H1 (cell line): ENCODE measurements at regions not wholly inside any gene's neighbourhood (a gene's known extent, or its start where the extent isn't known, plus 50 kb on each side); places are given as distances from the start of the nearest gene placed in this dataset.

ENCODE experiments used
- CTCF ChIA-PET: fragments of 300-600 bp; sonication (Branson Sonifier 250); formaldehyde crosslinking; loops from one replicate; lab custom pipeline; 2021; ENCODE audit not compliant: partially characterized antibody; lab: Charles Lee
- POLR2A ChIA-PET: fragments of 300-600 bp; sonication (Branson Sonifier 250); formaldehyde crosslinking; loops from one replicate; lab custom pipeline; 2021; ENCODE audit warnings: inconsistent platforms; ENCODE audit not compliant: partially characterized antibody; lab: Charles Lee
- DNase-seq, 2 experiments: peaks; one replicate each; pipeline versions ENCODE4 v3.0.0 to v3.0.0-alpha.2; 2010 to 2022; ENCODE audit warnings: low spot score in 2 of 2, low read depth in 1 of 2, mixed read lengths in 1 of 2
- FAIRE-seq: peaks from 2 replicates; lab custom pipeline; 2011; peaks lifted over from hg19 to GRCh38; lab: Jason Lieb, UNC
- H2AFZ ChIP-seq: 2 replicates; pipeline ENCODE4 v1.8.1; 2012; ENCODE audit warnings: low read length, inconsistent platforms
- H2AK5ac ChIP-seq: 2 replicates; pipeline ENCODE4 v1.6.1; 2013; ENCODE audit warnings: low read depth, low read length
- H2BK120ac ChIP-seq: replicated peaks from 2 replicates; pipeline ENCODE3; 2013; ENCODE audit warnings: low read depth, low read length, inconsistent platforms
- H2BK12ac ChIP-seq: 2 replicates; pipeline ENCODE4 v1.6.1; 2013; ENCODE audit warnings: low read depth, low read length
- H2BK15ac ChIP-seq: 2 replicates; pipeline ENCODE4 v1.6.1; 2013; ENCODE audit warnings: low read length
- H2BK20ac ChIP-seq: 2 replicates; pipeline ENCODE4 v1.6.1; 2013; ENCODE audit warnings: low read length
- H2BK5ac ChIP-seq: 2 replicates; pipeline ENCODE4 v1.6.1; 2013; ENCODE audit warnings: low read depth, low read length
- H3K14ac ChIP-seq: 2 replicates; pipeline ENCODE4 v1.6.1; 2013; ENCODE audit warnings: inconsistent platforms; ENCODE audit not compliant: insufficient read length
- H3K18ac ChIP-seq: 2 replicates; pipeline ENCODE4 v1.6.1; 2013; ENCODE audit warnings: low read length; ENCODE audit errors: extremely low read depth
- H3K23ac ChIP-seq: 2 replicates; pipeline ENCODE4 v1.6.1; 2013; ENCODE audit warnings: inconsistent platforms; ENCODE audit not compliant: insufficient read length
- H3K23me2 ChIP-seq: 2 replicates; pipeline ENCODE4 v1.6.1; 2013; ENCODE audit warnings: low read depth, low read length
- H3K27ac ChIP-seq: 2 replicates; pipeline ENCODE4 v1.6.1; 2011; ENCODE audit warnings: low read depth, low read length, inconsistent platforms
- H3K27me3 ChIP-seq, 4 experiments: replicated peaks in 1 of 4; 1 replicate in 1 of 4; 2 replicates in 3 of 4; pipeline versions ENCODE4 v1.6.1 to v1.8.1; 2011 to 2013; ENCODE audit warnings: low read length in 3 of 4, mild to moderate bottlenecking in 3 of 4, inconsistent platforms in 2 of 4, mixed read lengths in 2 of 4, moderate library complexity in 1 of 4; ENCODE audit not compliant: control insufficient read depth in 3 of 4, insufficient read depth in 3 of 4; ENCODE audit errors: extremely low read depth in 1 of 4
- H3K36me3 ChIP-seq, 4 experiments: 2 replicates each; pipeline versions ENCODE4 v1.6.1 to v1.8.1; 2011 to 2013; ENCODE audit warnings: mild to moderate bottlenecking in 4 of 4, low read length in 3 of 4, moderate library complexity in 2 of 4, control low read depth in 1 of 4, inconsistent platforms in 1 of 4; ENCODE audit not compliant: insufficient read depth in 4 of 4, control insufficient read depth in 2 of 4
- H3K4ac ChIP-seq: replicated peaks from 2 replicates; pipeline ENCODE3; 2013; ENCODE audit warnings: low read length, low read depth, mixed read lengths, inconsistent platforms; ENCODE audit not compliant: insufficient read length
- H3K4me1 ChIP-seq, 4 experiments: replicated peaks in 1 of 4; 1 replicate in 1 of 4; 2 replicates in 3 of 4; pipeline versions ENCODE4 v1.6.1 to v1.8.1; 2011 to 2013; ENCODE audit warnings: low read length in 3 of 4, inconsistent platforms in 2 of 4, mixed read lengths in 1 of 4; ENCODE audit not compliant: insufficient read depth in 4 of 4, control insufficient read depth in 3 of 4
- H3K4me2 ChIP-seq, 2 experiments: 2 replicates each; pipeline versions ENCODE4 v1.6.1 to v1.8.1; 2011 to 2013; ENCODE audit warnings: low read depth in 2 of 2, low read length in 2 of 2, control low read depth in 1 of 2, inconsistent platforms in 1 of 2, mild to moderate bottlenecking in 1 of 2; ENCODE audit not compliant: insufficient read depth in 1 of 2
- H3K4me3 ChIP-seq, 4 experiments: fragments of 200-600, 300-600 bp in 1 of 4; sonication (generic), shearing (Covaris generic), sonication (Bioruptor Twin) in 1 of 4; 2 replicates each; pipeline versions ENCODE4 v1.5.1 to v1.8.1; 2011 to 2016; ENCODE audit warnings: low read length in 4 of 4, low read depth in 3 of 4, control low read depth in 2 of 4, inconsistent platforms in 2 of 4, mild to moderate bottlenecking in 2 of 4, mixed read lengths in 1 of 4, moderate library complexity in 1 of 4; ENCODE audit not compliant: insufficient read depth in 2 of 4; ENCODE audit errors: extremely low read depth in 1 of 4
- H3K56ac ChIP-seq: replicated peaks from 2 replicates; pipeline ENCODE3; 2013; ENCODE audit warnings: low read depth, mild to moderate bottlenecking, mixed read lengths, low read length, inconsistent platforms; ENCODE audit not compliant: insufficient read length
- H3K79me1 ChIP-seq: 2 replicates; pipeline ENCODE4 v1.6.1; 2013; ENCODE audit warnings: low read depth, low read length, control low read depth
- H3K79me2 ChIP-seq, 2 experiments: 2 replicates each; pipeline versions ENCODE4 v1.6.1 to v1.8.1; 2012 to 2013; ENCODE audit warnings: low read length in 2 of 2, mild to moderate bottlenecking in 2 of 2, inconsistent platforms in 1 of 2; ENCODE audit not compliant: insufficient read depth in 2 of 2, control insufficient read depth in 1 of 2
- H3K9ac ChIP-seq, 4 experiments: replicated peaks in 1 of 4; 1 replicate in 1 of 4; 2 replicates in 3 of 4; pipeline versions ENCODE4 v1.6.1 to v1.8.1; 2011 to 2013; ENCODE audit warnings: low read depth in 3 of 4, low read length in 3 of 4, control low read depth in 2 of 4, mild to moderate bottlenecking in 2 of 4, moderate library complexity in 2 of 4, inconsistent platforms in 1 of 4; ENCODE audit errors: extremely low read depth in 1 of 4
- H3K9me3 ChIP-seq, 2 experiments: 2 replicates each; pipeline versions ENCODE4 v1.6.1 to v1.8.1; 2012 to 2013; ENCODE audit warnings: mild to moderate bottlenecking in 2 of 2, moderate library complexity in 2 of 2, control low read depth in 1 of 2, inconsistent platforms in 1 of 2, low read depth in 1 of 2, low read length in 1 of 2, mixed read lengths in 1 of 2; ENCODE audit not compliant: insufficient read depth in 2 of 2
- H4K20me1 ChIP-seq, 2 experiments: replicated peaks in 1 of 2; 2 replicates each; pipeline versions ENCODE3 to v1.8.1; 2011 to 2013; ENCODE audit warnings: inconsistent platforms in 2 of 2, low read length in 2 of 2, mild to moderate bottlenecking in 1 of 2; ENCODE audit not compliant: insufficient read depth in 2 of 2, control insufficient read depth in 1 of 2
- H4K5ac ChIP-seq: 2 replicates; pipeline ENCODE4 v1.6.1; 2013; ENCODE audit warnings: low read length, low read depth, mixed read lengths, inconsistent platforms; ENCODE audit not compliant: insufficient read length
- H4K8ac ChIP-seq: 2 replicates; pipeline ENCODE4 v1.8.0; 2013; ENCODE audit warnings: mild to moderate bottlenecking, moderate library complexity, low read length, inconsistent platforms; ENCODE audit not compliant: insufficient read depth; ENCODE audit errors: extremely low read depth
- H4K91ac ChIP-seq: replicated peaks from 2 replicates; pipeline ENCODE3; 2013; ENCODE audit warnings: low read length, mixed read lengths, inconsistent platforms; ENCODE audit not compliant: insufficient read length
- GTF2F1 ChIP-seq: IDR thresholded peaks from 2 replicates; pipeline ENCODE4 v1.6.1; 2012; ENCODE audit warnings: low read depth, low read length, improper control_type of control experiment, borderline replicate concordance
- WGBS, 2 experiments: shearing (Covaris generic) in 1 of 2; methylation state at CpG; one replicate each; pipeline versions ENCODE4 v1.1.6 to v1.1.7; 2013 to 2015; ENCODE audit warnings: low lambda C conversion rate in 2 of 2, mixed read lengths in 2 of 2, inconsistent platforms in 1 of 2, low coverage in 1 of 2, missing lambda C conversion rate in 1 of 2; ENCODE audit not compliant: insufficient replicate concordance in 2 of 2, insufficient coverage in 1 of 2, insufficient read length in 1 of 2; ENCODE audit errors: extremely low coverage in 1 of 2, missing lambda C conversion rate in 1 of 2; 5-methylcytosine and 5-hydroxymethylcytosine counted together

DNA sequence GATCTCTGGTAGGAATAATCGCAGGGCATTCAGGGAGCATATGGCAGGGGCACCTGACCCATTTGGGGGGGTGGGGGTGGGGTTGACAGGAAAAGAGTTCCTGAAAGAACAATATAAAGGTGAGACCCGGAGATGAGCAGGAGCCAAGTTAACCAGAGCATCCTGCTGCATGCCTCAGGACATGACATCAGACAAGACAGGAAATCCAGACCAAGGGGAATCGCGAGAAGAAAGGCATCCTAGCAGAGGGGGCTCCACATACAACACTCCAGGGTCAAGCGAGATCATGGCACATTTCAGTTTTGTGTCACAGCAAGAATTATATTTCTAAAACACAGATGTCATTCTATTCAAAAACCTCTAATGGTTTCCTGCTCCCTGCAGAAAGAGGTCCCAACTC, 393.1 kb downstream of the COG6 start:
- H3K4ac ChIP-seq, result no peak overlapping the region
- H3K23me2 ChIP-seq, result no peaks in the 10 kb centered on the region
- H4K5ac ChIP-seq, result no peak overlapping the region
- no peak overlapping the region for H3K23ac ChIP-seq
- no peak overlapping the region for H3K27ac ChIP-seq
- no peaks in the 10 kb centered on the region for H4K20me1 ChIP-seq
- H2BK20ac ChIP-seq, result no peak overlapping the region
- no peak overlapping the region for H3K9ac ChIP-seq
- H3K14ac ChIP-seq, result no peak overlapping the region
- no peak overlapping the region for H3K4me3 ChIP-seq
- H2BK12ac ChIP-seq, result no peak overlapping the region
- no peaks in the 10 kb centered on the region for H3K27me3 ChIP-seq
- FAIRE-seq (no peak), DNase-seq (no peak)
- no peak overlapping the region for H4K8ac ChIP-seq
- no peak overlapping the region for H4K91ac ChIP-seq
- no peaks in the 10 kb centered on the region for H3K9me3 ChIP-seq
- H2AK5ac ChIP-seq, result no peak overlapping the region
- CTCF ChIA-PET, result no interaction called here
- no peak overlapping the region for H2BK120ac ChIP-seq
- H3K18ac ChIP-seq, result no peak overlapping the region
- 90% methylated on average over 4 of the region's 5 CpGs; no CpG with 5 or more reads in 1 of the 2 experiments for WGBS, 2 experiments
- H3K4me2 ChIP-seq, result no peak overlapping the region
- H2BK15ac ChIP-seq, result no peak overlapping the region
- H3K79me2 ChIP-seq, result no peaks in the 10 kb centered on the region
- H2BK5ac ChIP-seq, result no peak overlapping the region
- H3K36me3 ChIP-seq, result no peaks in the 10 kb centered on the region
- H3K4me1 ChIP-seq, result no peaks in the 10 kb centered on the region
- H3K56ac ChIP-seq, result no peak overlapping the region
- no peak for TF ChIP-seq GTF2F1
- H3K79me1 ChIP-seq, result no peaks in the 10 kb centered on the region
- H2AFZ ChIP-seq, result no peak overlapping the region
- POLR2A ChIA-PET, result no interaction called here
